ENCODE measurements at regions not wholly inside any gene's neighbourhood (a gene's known extent, or its start where the extent isn't known, plus 50 kb on each side); places are given as distances from the start of the nearest gene placed in this dataset.
"Not testable (repeated sequence)": the region's sequence is repeated elsewhere in the genome, so short reads cannot be mapped to it uniquely, and the experiment has no call there.

DNA sequence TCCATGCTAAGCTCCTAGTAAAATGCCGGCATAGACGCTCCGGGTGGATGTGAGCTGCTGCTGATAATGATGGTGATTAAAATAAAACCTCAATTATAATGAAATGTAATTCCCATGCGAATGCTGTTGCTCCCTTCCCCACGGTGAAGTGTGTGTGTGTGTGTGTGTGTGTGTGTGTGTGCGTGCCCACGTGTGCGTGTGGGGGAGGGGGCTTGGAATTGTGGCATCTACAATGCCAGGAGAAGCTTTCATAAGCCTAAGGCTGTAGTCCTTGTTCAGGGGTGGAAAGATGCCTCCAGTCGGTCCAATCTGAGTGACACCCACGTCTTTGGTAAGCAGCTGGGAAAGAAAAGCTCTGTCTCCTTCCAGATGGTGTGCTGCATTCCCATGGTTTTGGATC is 137.9 kb downstream of the CDH26 start:
- no peak for DNase-seq (ENCODE audit: low read depth in 2 of 2, low spot score in 1 of 2)

DNA sequence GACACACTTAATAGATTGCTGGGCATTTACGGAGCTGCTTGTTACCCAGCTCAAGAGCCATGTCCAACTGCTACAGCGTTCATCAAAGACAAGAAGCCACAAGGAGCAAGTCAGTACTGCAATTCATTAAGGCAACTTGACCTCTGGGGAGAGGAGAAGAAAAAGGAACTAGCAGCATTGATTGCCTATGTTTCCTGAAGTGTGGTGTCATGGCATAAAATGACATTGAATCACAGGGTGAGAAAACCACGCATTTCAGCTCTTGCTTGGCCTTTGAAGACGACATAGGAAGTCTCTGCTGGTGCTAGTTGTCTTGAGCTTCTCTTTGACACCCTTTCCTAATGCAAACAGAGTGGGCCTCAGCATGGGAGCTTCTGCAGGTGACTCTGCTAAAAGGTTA is 139.1 kb downstream of the CDH26 start:
- DNase-seq (ENCODE audit: low read depth in 2 of 2, low spot score in 1 of 2) = no peak

DNA sequence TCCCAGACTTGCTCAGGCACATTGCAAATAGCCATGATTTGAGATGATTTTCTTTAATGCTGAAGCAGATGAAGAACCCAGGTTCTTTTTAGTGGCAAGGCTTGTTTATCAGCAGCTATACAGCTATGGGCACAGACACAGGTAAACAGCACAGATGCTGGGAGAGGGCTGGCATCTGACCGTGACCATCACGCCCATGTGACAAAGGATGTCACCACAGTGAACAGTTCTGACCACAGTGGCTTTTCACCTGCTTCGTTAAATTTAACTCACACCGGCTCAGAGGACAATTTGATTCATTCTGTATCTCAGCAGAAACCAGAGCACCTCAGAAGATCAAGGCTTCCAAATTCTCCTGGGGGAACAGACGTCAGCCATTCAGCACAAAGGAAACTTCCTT is 142.6 kb downstream of the CDH26 start:
- no peak for DNase-seq (ENCODE audit: low read depth in 2 of 2, low spot score in 1 of 2)

DNA sequence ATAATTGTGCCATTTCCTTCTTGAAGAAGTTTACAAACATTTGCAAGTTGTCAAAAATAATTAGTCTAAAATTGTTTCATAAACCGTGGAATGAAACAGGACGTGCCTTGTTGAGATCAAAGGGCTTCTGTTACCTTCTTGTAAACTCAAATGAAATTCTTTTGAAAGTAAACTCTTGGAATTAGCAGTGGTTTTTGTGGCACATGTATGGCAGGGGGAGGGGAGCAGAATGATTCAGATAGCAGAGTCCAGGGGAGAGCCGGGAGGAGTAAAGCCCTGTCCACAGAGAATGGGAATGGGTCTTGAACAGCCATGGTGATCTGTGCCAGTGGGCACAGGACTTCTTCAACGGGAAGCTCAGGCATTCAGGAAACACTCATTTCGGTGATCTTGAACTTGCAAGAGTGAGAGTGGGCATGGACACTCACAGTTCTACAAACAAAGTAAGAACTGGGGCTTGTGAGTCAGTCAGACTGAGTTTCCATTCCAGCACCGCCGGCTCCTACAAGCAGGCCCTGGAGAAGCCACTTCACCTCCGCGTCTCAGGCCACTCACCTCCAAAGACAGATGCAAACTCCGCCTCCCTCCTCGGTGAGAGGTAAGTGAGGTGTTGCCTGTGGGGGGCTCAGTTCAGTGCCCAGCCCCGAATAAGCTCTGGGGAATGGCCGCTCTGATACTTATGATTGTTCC is 143.1 kb downstream of the CDH26 start:
- no peak for DNase-seq (ENCODE audit: low read depth in 2 of 2, low spot score in 1 of 2)

DNA sequence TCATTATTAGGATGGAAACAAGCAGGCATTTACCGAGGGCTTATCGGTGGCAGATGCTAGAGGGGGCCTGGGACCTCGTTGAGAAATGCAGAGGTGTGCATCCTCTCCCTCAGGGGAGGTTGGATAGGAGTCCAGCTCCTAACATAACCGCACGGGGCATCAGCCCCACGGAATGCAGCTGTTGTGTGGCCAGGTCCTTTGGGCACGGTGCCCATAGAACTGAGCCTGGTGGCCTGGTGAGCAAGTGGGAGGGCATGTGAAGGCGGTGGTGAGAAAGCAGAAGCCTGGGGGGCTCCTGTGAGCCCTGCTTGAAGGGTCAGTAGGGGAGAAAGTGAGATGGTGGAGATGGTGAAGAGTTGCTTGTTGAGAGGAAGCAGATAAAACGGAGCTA is 143.7 kb downstream of the CDH26 start:
- no peak for DNase-seq (ENCODE audit: low read depth in 2 of 2, low spot score in 1 of 2)

DNA sequence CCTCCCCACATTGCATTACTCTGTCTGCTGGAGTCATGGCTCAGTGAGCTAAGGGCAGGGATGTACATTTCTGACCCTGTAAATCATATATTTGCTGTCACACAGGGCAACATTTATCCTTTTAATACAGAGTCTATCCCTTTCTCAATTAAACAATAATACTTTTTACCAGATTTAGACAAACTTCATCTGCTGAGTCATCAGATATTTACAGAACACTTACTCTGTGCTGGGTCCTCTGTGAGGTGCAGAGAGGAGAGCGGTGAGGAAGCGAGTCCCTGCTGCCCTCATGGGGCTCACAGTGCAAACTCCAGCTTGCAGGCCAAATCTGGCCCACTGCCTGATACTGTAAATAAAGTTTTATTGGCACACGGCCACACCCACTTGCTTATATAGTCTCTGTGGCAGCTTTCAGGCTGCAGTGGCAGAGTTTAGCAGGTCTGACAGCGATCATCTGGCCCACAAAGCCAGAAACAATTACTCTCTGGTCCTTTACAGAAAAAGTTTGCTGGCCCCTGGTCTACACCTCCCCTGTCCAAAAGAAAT is 144.5 kb downstream of the CDH26 start:
- DNase-seq (ENCODE audit: low read depth in 2 of 2, low spot score in 1 of 2) = no peak

DNA sequence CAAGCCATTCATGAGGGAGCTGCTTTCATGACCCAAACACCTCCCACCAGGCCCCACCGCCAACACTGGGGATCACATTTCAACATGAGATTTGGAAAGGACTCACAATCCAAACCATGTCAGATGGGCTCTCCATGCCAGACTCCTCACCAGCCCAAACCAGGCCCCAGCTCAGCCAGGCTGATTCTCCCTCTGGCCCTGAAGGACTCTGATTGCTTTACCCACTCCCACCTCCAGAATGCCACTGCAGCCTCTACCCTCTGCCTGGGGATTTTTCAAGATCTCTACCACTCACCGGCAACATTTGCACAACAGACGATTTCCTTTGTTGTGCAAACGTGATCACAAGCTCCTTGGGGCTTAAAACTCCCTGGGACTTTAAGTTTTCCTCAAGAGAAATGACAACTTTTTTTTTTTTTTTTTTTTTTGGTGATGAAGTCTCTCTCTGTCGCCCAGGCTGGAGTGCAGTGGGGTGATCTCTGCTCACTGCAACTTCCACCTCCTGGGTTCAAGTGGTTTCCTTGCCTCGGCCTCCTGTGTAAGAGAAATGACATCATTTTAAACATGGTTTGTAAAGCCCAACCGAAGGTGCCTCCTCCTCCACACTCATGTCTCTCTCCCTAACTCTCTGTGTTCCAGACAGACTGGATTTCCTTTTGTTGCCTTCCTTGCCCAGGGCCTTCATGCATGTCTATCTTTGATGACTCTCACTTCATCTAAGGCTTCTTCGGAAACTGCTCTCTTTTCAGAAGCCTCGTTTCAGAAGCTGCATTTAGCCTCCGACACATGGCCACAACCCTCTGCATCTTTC is 147.0 kb downstream of the CDH26 start:
- no peak for DNase-seq (ENCODE audit: low read depth in 2 of 2, low spot score in 1 of 2)

DNA sequence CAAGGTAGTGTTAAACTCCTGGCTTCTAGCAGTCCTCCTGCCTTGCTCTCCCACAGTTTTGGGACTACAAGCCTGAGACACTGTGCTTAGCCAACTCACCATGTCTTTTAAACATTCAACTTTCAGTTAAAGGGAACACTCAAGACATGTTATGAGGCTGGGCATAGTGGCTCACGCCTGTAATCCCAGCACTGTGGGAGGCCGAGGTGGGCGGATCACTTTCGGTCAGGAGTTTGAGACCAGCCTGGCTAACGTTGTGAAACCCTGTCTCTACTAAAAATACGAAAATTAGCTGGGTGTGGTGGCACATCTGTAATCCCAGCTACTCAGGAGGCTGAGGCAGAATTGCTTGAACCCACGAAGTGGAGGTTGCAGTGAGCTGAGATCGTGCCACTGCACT is 148.0 kb downstream of the CDH26 start:
- DNase-seq (ENCODE audit: low read depth in 2 of 2, low spot score in 1 of 2) = not testable (repeated sequence)

DNA sequence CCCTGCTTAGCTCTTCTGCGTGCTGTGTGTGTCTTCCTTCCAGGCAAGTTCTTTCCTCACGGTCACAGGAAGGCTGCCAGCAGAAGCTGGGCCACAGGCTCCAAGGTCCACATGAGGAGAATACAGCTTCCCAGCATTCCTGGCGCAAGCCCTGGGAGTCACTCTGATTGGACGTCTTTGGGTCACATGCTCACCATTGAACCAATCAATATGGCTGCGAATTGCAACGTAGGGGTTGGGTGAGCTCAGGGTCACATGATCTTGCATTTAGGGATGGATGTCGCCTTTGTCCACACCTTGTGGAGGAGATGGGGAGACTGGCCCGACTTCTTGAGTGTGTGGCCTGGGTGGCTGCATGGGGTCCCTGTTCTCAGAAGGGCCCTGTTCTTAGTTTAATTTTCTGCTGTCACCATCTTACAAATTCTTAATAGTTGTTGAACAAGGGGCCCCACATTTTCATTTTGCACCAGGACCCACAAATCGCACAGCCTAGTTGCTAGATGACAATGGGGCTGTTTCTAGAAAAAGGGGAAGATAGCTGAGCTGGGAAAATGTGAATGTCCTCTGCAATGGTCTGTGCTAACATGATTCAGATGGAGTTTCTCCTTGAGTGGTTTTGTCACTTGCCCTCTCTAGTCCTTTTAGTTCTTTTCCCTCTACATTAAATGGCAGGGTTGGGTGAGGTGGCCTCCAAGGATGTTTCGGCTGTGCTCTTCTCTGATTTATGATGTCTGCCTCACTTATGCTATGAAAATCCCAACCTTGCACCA is 149.6 kb downstream of the CDH26 start:
- DNase-seq (ENCODE audit: low read depth in 2 of 2, low spot score in 1 of 2) = no peak

DNA sequence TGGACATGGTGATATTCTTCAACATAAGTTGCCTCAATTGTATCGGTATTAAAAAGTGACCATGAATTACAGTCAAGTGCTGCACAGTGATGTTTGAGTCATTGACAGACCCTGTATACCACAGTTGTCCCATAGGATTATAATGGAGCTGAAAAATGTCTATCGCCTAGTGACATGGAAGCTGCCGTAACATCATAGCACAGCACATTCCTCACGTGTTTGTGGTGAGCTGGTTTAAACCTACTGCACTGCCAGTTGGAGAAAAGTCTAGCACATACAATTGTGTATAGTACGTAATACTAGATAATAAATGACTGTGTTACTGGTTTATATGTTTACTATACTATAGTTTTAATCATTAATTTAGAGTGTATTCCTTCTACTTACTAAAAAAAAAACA is 150.2 kb downstream of the CDH26 start:
- DNase-seq (ENCODE audit: low read depth in 2 of 2, low spot score in 1 of 2) = no peak

DNA sequence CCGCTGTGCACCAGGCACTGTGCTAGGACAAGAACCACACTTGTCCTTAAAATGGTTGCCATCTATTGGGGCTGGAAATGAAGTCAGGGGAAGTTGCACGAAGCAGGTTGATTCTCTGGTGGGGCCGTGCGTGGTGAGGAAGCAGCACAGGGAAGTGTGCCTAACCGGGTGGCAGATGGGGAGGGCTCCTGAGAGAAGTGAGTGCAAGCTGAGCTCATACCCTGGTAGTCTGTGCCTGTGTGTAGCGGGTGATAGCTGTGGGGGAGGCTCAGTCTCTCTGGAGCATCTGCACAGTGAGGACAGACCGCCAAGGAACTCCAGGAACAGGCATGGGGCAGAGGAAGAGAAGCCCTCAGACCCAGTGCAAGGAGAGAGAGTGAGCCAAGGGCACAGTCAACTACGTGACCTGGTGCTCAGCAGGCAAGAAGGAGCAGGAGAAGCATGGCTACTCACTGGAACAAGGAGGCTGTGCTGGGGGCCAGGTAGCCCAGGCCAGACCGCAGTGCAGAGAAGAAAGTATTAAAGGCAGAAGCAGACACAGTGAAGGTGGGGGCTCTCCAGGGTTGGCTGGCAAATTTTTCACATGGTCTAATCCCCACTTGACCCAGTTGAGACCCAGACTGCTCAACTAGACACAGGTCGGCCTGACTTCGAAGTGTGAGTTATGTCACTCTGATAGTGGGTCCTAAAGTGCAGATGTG is 155.0 kb downstream of the CDH26 start:
- DNase-seq (ENCODE audit: low read depth in 2 of 2, low spot score in 1 of 2) = no peak

DNA sequence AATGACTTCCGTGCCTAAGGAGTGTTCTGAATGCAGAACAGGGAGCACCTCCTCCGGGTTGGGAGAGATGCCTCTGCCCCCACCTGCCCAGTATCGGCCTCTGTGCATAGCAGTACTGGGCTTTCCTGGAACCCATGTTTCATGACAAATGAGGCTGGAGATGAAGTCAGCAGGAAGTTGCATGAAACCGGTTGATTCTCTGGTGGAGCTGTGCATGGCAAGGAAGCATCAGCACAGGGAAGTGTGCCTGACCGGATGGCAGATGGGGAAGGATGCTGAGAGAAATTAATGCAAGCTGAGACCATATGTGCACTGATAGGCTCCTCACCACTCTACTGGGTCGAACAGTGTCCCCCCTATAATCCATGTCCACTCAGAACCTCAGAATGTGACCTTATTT is 155.5 kb downstream of the CDH26 start:
- DNase-seq (ENCODE audit: low read depth in 2 of 2, low spot score in 1 of 2) = no peak

DNA sequence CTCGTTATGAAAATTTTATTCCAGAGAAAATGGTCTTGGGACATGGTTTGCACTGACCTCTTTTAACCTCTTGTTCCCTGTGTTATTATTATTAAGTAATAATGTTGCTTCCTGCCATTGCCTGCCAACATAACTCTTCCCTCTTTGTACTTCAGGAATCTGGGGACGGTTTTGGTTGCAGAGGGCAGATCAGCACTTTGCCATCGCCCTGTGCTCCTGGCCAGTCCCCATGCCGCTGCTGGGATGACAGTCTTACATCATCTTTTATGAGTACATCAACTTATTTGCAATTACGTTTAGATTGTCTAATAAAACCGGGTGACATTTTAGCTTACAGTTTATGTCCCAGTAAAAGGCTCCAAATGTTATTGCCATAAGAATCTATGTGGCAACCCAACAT is 157.2 kb downstream of the CDH26 start:
- no peak for DNase-seq (ENCODE audit: low read depth in 2 of 2, low spot score in 1 of 2)

DNA sequence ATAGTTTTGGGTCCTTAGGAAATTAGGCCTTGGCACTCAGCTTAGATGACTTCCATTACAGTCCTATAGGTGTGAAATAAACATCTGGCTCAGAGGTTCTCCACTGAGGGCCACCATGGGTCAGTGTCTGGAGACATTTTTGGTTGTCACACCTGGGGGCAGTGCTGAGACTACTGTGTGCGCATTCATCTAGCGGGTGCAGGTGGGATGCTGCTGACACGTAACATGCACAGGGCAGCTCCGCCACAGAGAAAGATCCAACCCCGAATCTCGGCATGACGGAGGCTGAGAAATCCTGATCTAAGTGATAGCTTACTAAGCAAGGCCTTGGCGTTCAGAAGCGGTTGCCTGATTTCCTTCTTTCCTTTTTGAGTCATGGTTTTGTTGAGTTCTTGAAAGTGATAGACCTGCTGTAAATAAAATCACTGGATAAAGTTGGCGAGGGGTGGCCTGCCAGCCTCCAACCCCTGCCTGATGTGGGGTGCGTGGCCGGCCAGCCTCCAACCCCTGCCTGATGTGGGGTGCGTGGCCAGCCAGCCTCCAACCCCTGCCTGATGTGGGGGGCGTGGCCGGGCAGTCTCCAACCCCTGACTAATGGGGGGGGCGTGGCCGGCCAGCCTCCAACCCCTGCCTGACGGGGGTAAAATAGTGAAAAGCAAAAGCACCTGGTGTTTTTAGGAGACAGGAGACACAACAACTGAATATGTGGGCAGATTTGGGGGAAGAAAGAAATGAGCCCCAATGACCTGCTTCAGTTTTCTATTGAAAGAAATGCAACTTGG is 158.1 kb downstream of the CDH26 start:
- no peak for DNase-seq (ENCODE audit: low read depth in 2 of 2, low spot score in 1 of 2)

DNA sequence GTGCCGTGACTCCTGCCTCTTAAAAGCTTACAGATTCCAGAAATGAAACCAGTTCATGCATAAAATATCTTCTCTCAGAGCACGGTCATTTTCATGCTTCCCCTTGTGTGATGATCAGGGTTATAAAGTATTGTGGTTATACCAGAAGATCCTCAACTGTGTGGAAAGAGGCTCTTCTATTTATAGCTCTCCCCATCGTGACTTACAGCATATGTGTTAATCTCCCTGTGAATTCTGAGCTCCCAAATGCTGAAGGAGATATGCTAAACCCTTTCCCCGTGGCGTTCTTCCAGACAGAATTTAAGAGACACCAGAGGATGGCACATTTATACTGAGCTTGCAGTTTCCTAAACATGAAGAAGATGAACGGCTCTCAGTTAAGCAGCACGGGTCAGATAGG is 158.8 kb downstream of the CDH26 start:
- no peak for DNase-seq (ENCODE audit: low read depth in 2 of 2, low spot score in 1 of 2)

DNA sequence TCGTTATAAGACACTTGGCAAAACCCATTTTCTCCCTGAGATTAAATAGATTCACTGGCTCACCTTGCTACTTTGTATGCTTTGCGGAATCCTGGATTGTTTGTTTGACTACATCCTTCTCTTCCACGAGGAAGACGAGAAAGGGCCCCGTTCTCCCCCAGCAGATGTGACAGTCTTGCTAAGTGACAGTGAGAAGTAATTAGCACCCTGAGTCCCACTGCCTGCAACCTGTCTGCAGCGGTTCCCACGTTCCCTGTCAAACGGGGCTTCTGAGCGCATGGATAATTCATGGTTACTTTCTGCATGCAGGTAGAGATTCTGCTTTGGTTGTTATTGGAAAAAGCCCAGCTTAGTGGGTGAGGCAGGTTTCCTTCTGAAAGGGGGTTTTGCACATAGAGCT is 163.7 kb downstream of the CDH26 start:
- no peak for DNase-seq (ENCODE audit: low read depth in 2 of 2, low spot score in 1 of 2)

DNA sequence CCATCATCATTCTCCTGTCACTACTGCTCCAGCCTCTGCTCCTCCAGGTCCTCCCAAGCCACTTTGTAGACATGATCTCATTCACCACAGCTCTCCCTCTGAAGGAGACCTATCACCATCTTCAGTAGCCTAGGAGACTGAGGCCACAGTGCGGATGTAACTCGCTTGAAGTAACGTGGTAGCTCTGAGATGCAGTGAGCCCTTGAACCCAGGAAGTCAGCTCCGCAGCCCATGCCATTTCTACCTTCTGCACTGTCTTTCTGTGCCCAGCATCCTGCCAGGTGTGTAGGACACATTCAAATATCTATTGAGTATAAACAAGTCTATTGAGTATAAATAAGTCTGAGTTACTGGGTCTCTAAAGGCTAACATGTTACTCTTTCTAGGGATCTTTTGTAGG is 164.4 kb downstream of the CDH26 start:
- no peak for DNase-seq (ENCODE audit: low read depth in 2 of 2, low spot score in 1 of 2)

DNA sequence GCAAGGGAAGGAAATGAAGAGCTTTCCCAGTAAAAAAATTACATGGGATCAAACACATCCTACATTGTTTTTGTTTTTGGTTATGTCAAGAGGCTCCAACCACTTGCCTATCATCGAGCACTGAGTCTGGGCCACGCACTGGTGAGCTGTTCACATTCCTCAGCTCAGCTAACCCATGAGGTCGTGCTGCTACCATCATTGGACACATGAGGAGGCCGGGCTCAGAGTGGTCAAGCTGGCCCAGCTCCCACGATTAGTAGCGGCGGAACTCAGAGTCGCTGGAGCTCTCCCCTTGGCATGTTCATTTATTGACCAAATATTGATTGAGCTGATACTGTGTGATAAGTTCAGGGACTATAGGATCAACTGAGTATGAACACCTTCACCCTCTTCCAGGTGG is 164.9 kb downstream of the CDH26 start:
- no peak for DNase-seq (ENCODE audit: low read depth in 2 of 2, low spot score in 1 of 2)

DNA sequence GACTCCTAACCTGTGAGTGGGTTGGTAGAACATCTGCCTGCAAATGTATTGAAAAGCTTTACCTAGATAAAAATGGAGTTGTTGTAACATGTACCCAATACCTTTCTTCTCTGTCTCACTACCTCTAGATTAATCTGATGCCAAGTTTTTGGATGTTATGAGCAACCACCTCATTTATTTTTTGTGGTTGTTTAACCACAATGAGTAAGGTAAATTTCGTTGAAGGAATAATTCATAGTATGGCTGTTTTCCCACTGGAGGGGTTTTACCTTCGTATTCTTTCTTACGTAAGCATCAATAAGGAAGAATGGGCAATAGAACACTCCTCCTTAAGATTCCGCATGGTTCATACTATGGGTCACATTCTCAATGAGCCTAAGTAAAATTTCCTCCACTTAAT is 165.4 kb downstream of the CDH26 start:
- DNase-seq (ENCODE audit: low read depth in 2 of 2, low spot score in 1 of 2) = no peak

DNA sequence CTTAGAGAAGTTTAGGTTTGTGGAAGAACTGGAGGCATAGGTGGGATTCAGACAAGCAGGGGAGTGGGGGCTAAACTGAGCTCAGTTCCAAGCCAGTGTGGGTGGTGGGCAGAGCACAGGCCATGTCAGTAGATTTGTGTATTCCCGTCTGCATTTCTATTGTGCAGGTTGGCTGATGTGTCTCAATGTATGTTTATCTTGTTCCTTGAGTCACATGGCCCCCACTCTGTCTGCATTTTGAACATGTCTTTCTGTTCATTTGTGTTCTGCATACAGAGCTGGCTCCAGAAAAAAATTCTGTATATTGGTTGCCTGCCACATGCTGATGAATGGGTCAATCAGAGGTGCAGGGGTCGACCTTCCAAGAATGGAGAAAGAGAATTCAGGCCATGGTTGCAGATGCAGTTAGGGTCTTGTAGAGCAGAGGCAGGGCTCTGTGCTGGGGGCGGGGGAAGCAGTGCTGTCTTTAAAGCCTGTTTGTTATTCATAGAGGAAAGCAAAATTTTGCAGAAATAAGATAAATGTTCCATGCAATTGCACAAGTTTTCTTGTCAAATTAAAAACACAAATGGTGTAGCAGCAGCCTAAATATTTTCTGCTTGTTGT is 166.7 kb downstream of the CDH26 start:
- DNase-seq (ENCODE audit: low read depth in 2 of 2, low spot score in 1 of 2) = no peak
